B cell (primary cell): ENCODE measurements at regions not wholly inside any gene's neighbourhood (a gene's known extent, or its start where the extent isn't known, plus 50 kb on each side); places are given as distances from the start of the nearest gene placed in this dataset.

ENCODE experiments used
- ATAC-seq: fragments of 200-7000 bp; cut with Tn5 transposase; one replicate; pipeline ENCODE4 v1.10.0; 2021; ENCODE audit warnings: low read depth, mild to moderate bottlenecking, moderate number of reproducible peaks, moderate library complexity
- CTCF ChIA-PET: fragments of 350-600 bp; sonication (Branson Sonifier 250); formaldehyde crosslinking; loops from one replicate; lab custom pipeline; 2021; ENCODE audit warnings: antibody characterized with exemption, inconsistent platforms; lab: Charles Lee
- POLR2A ChIA-PET: fragments of 350-600 bp; sonication (Branson Sonifier 250); formaldehyde crosslinking; loops from one replicate; lab custom pipeline; 2021; ENCODE audit warnings: antibody characterized with exemption; lab: Charles Lee
- DNase-seq: peaks from one replicate; pipeline ENCODE4 v3.0.0; 2013
- H2AFZ ChIP-seq: 2 replicates; pipeline ENCODE4 v1.6.1; 2012; ENCODE audit warnings: mild to moderate bottlenecking, low read depth, low read length; ENCODE audit not compliant: insufficient read depth, poor library complexity, severe bottlenecking
- H3K27ac ChIP-seq, 2 donors: 1 replicate in 1 of 2; 2 replicates in 1 of 2; pipeline ENCODE4 v1.5.1; 2012 to 2013; ENCODE audit warnings: low read length in 2 of 2, mild to moderate bottlenecking in 2 of 2, moderate library complexity in 1 of 2
- H3K27me3 ChIP-seq, 4 experiments: fragments of 200-600 bp in 1 of 4; sonication (generic) in 1 of 4; replicated peaks in 1 of 4; 1 replicate in 2 of 4; 2 replicates in 2 of 4; pipeline versions ENCODE4 v1.6.1 to v1.7.0; 2013 to 2016; ENCODE audit warnings: low read length in 3 of 4, mild to moderate bottlenecking in 2 of 4, mixed read lengths in 1 of 4, moderate library complexity in 1 of 4; ENCODE audit not compliant: insufficient read depth in 4 of 4, control insufficient read depth in 3 of 4; ENCODE audit errors: control extremely low read depth in 1 of 4
- H3K36me3 ChIP-seq, 2 experiments: replicated peaks in 1 of 2; 1 replicate in 1 of 2; 2 replicates in 1 of 2; pipeline versions ENCODE4 v1.6.1 to v1.7.1; 2013; ENCODE audit warnings: low read length in 1 of 2; ENCODE audit not compliant: insufficient read depth in 2 of 2, control insufficient read depth in 1 of 2; ENCODE audit errors: control extremely low read depth in 1 of 2, extremely low read depth in 1 of 2
- H3K4me1 ChIP-seq, 2 donors: fragments of 200-600 bp in 1 of 2; sonication (generic) in 1 of 2; 1 replicate in 1 of 2; 2 replicates in 1 of 2; pipeline versions ENCODE4 v1.5.1 to v1.6.1; 2013 to 2017; ENCODE audit warnings: low read length in 2 of 2; ENCODE audit not compliant: control insufficient read depth in 2 of 2, insufficient read depth in 2 of 2
- H3K4me2 ChIP-seq: replicated peaks from 2 replicates; pipeline ENCODE3; 2012; ENCODE audit warnings: mild to moderate bottlenecking, low read depth, low read length; ENCODE audit not compliant: poor library complexity, severe bottlenecking
- H3K4me3 ChIP-seq, 5 experiments: fragments of 200-600 bp in 1 of 5; sonication (generic) in 1 of 5; 1 replicate in 3 of 5; 2 replicates in 2 of 5; pipeline versions ENCODE4 v1.5.1 to v1.7.0; 2011 to 2016; ENCODE audit warnings: low read length in 4 of 5, mild to moderate bottlenecking in 4 of 5, low read depth in 2 of 5, control low read depth in 1 of 5, moderate library complexity in 1 of 5; ENCODE audit not compliant: insufficient read depth in 1 of 5; ENCODE audit errors: control extremely low read depth in 1 of 5, extremely low read depth in 1 of 5
- H3K79me2 ChIP-seq: fragments of 200-600 bp; sonication (generic); one replicate; pipeline ENCODE4 v1.6.0; 2016; ENCODE audit warnings: low read length; ENCODE audit not compliant: control insufficient read depth, insufficient read depth
- H3K9ac ChIP-seq: fragments of 200-600 bp; sonication (generic); 2 replicates; pipeline ENCODE4 v1.6.1; 2017; ENCODE audit warnings: mild to moderate bottlenecking, low read length, moderate library complexity
- H3K9me3 ChIP-seq, 3 donors: one replicate each; pipeline versions ENCODE4 v1.6.1 to v1.7.1; 2013; ENCODE audit warnings: low read length in 2 of 3; ENCODE audit not compliant: control insufficient read depth in 2 of 3, insufficient read depth in 1 of 3; ENCODE audit errors: control extremely low read depth in 1 of 3
- H4K20me1 ChIP-seq: 2 replicates; pipeline ENCODE4 v1.6.0; 2012; ENCODE audit warnings: mild to moderate bottlenecking, low read length; ENCODE audit not compliant: insufficient read depth, control insufficient read depth, poor library complexity, severe bottlenecking
- H3K27ac Mint-ChIP-seq: one replicate; pipeline ENCODE4 v1.8.0; 2021; ENCODE audit warnings: mixed read lengths
- H3K27me3 Mint-ChIP-seq: one replicate; pipeline ENCODE4 v1.8.0; 2021; ENCODE audit warnings: mixed read lengths
- H3K4me1 Mint-ChIP-seq: one replicate; pipeline ENCODE4 v1.8.0; 2021; ENCODE audit warnings: mixed read lengths
- H3K4me3 Mint-ChIP-seq: one replicate; pipeline ENCODE4 v1.8.0; 2021; ENCODE audit warnings: mixed read lengths
- H3K9me3 Mint-ChIP-seq: one replicate; pipeline ENCODE4 v1.8.0; 2022; ENCODE audit warnings: mixed read lengths; ENCODE audit not compliant: insufficient read depth
- EZH2 ChIP-seq: IDR thresholded peaks from 2 replicates; pipeline ENCODE4 v1.6.1; 2012; ENCODE audit warnings: borderline replicate concordance, low read depth, mild to moderate bottlenecking, moderate library complexity, low read length; ENCODE audit not compliant: insufficient read depth, poor library complexity, severe bottlenecking
- WGBS: methylation state at CpG from one replicate; pipeline ENCODE4 v1.1.5; 2013; ENCODE audit warnings: missing lambda C conversion rate; ENCODE audit not compliant: insufficient coverage; 5-methylcytosine and 5-hydroxymethylcytosine counted together
- intact Hi-C: fragments of 100-400 bp; cut with micrococcal nuclease; formaldehyde crosslinking; loops from one replicate; pipeline ENCODE4 v1.10.0; 2022
- TF ChIP-seq, protein P1 (sequence below): fragments of 200-600 bp; IDR thresholded peaks from one replicate; pipeline ENCODE4 v1.8.0; 2022; ENCODE audit warnings: antibody characterized with exemption, mild to moderate bottlenecking

DNA sequence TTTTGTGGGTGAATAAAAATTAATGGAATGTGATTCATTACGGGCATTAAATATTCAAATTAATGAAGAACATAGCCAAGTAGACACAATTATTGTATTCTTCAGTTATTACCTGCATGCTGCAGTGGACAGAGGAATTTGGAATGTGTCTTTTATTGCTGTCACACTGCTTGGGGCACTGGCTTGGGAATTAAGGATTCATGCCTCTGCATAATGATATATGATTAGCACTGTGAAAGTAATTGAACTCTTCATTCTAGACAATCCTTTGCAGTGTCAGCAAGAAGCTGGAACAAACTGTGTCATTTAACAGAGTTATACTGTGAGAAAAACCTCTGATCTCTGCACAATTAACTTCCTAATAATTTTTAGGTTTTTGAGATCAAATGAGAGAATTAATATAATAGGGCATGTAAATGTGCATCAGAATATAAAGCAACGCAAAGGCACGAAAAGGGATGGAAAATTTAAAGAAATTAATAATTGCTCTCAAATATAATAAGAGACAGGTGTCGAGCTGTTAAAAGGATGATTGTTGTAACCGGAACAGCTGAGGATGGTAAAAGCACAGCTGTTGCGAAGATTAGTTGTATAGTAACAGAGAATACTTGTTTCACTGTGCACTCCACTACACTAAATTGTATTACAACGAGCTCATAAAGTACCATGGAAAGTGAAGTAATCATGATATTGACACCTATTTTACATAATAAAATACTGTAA, 235.1 kb upstream of the MIR17HG start:
- POLR2A ChIA-PET, result no interaction called here
- Mint-ChIP-seq H3K9me3 (no peaks in the 10 kb centered on the region), H3K4me1 (no peaks in the 10 kb centered on the region), H3K27me3 (no peaks in the 10 kb centered on the region), H3K4me3 (no peak overlapping the region), H3K27ac (no peak overlapping the region)
- intact Hi-C loops, result no loop called here
- H2AFZ ChIP-seq, result no peak overlapping the region
- no peak overlapping the region for H3K4me3 ChIP-seq
- 75% methylated on average over 2 of the region's 7 CpGs for WGBS
- ATAC-seq, result no peak
- H3K9me3 ChIP-seq, result no peaks in the 10 kb centered on the region
- H3K79me2 ChIP-seq, result no peaks in the 10 kb centered on the region
- H3K4me1 ChIP-seq, result no peaks in the 10 kb centered on the region
- TF ChIP-seq EZH2, result no peak
- TF ChIP-seq, protein P1, sequence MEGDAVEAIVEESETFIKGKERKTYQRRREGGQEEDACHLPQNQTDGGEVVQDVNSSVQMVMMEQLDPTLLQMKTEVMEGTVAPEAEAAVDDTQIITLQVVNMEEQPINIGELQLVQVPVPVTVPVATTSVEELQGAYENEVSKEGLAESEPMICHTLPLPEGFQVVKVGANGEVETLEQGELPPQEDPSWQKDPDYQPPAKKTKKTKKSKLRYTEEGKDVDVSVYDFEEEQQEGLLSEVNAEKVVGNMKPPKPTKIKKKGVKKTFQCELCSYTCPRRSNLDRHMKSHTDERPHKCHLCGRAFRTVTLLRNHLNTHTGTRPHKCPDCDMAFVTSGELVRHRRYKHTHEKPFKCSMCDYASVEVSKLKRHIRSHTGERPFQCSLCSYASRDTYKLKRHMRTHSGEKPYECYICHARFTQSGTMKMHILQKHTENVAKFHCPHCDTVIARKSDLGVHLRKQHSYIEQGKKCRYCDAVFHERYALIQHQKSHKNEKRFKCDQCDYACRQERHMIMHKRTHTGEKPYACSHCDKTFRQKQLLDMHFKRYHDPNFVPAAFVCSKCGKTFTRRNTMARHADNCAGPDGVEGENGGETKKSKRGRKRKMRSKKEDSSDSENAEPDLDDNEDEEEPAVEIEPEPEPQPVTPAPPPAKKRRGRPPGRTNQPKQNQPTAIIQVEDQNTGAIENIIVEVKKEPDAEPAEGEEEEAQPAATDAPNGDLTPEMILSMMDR, result no peak
- no peaks in the 10 kb centered on the region for H3K36me3 ChIP-seq
- no peak overlapping the region for H3K9ac ChIP-seq
- H3K27me3 ChIP-seq, result no peaks in the 10 kb centered on the region
- H4K20me1 ChIP-seq, result no peaks in the 10 kb centered on the region
- H3K4me2 ChIP-seq, result no peak overlapping the region
- CTCF ChIA-PET, result no interaction called here
- no peak for DNase-seq
- no peak overlapping the region for H3K27ac ChIP-seq

DNA sequence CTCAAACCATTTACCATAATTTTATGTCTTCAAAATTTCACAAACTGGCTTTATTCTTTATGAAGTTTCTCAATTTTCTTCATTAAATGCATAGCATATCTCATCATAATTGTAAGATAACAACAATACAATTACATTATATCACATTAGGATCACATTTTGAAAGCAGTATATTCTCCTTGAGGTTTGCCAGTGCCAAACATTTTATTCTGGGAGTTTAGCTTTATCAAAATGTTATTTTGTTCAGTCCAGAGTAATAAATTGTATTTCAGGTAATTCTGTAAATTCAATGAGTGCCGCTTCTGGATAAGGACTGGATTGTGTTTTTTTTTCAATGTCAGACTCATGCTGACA, 234.6 kb upstream of the MIR17HG start:
- no peak overlapping the region for H3K4me3 ChIP-seq
- no peaks in the 10 kb centered on the region for H3K27me3 Mint-ChIP-seq
- no peaks in the 10 kb centered on the region for H3K36me3 ChIP-seq
- no peak overlapping the region for H3K9ac ChIP-seq
- ATAC-seq (no peak), DNase-seq (no peak)
- no peak overlapping the region for H3K27ac ChIP-seq
- no peaks in the 10 kb centered on the region for H3K79me2 ChIP-seq
- WGBS, result 86% methylated on average over 1 of the region's 1 CpG
- H3K9me3 Mint-ChIP-seq, result no peaks in the 10 kb centered on the region
- no peaks in the 10 kb centered on the region for H3K27me3 ChIP-seq
- TF ChIP-seq, protein P1, result no peak
- no peak for TF ChIP-seq EZH2
- no peaks in the 10 kb centered on the region for H3K4me1 ChIP-seq
- H3K4me1 Mint-ChIP-seq, result no peaks in the 10 kb centered on the region
- intact Hi-C loops, result no loop called here
- no peaks in the 10 kb centered on the region for H4K20me1 ChIP-seq
- ChIA-PET POLR2A (no interaction called here), CTCF (no interaction called here)
- no peak overlapping the region for H2AFZ ChIP-seq
- H3K9me3 ChIP-seq, result no peaks in the 10 kb centered on the region
- H3K4me2 ChIP-seq, result no peak overlapping the region
- no peak overlapping the region for H3K4me3 Mint-ChIP-seq
- no peak overlapping the region for H3K27ac Mint-ChIP-seq
